RPMI7951 (cell line): ENCODE measurements at regions not wholly inside any gene's neighbourhood (a gene's known extent, or its start where the extent isn't known, plus 50 kb on each side); places are given as distances from the start of the nearest gene placed in this dataset.
"Not testable (repeated sequence)": the region's sequence is repeated elsewhere in the genome, so short reads cannot be mapped to it uniquely, and the experiment has no call there.

ENCODE experiments used
- DNase-seq: peaks from one replicate; pipeline ENCODE4 v3.0.0-alpha.2; 2012; ENCODE audit warnings: low read depth

DNA sequence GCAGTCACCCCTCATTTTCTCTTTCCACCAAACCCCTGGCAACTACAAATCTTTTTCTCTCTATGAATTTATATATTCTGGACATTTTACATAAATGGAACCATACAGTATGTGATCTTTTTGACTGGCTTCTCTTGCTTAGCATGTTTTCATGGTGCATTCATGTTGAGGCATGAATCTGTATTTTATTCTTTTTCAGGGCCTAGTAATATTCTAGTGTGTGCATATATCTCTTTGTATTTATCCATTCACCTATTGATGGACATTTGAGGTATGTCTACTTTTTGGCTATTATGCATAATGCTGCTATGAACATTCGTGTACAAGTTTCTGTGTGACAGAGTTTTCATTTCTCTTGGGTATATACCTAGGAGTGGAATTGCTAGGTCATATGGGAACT is 78.2 kb downstream of the HACD1 start:
- DNase-seq = no peak

DNA sequence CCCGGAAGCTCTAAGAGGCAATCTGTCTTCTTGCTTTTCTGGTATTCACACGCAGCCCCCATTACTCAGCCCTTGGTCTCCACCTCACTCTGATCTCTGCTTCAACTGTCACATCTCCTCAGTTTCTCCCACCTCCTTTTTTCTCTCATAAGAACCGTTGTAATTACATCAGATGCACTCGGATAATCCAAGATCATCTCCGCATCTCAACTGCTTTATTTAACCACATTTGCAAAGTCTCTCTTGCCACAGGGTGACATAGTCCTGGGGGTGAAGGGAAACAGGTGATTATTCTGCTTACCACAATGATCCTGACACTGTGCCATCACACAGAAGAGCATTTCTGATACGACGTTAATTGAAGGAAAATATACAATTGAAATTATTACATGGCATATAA is 79.9 kb downstream of the HACD1 start:
- no peak for DNase-seq

GRCh38 chr10:17536221-17536620 is 81.0 kb downstream of the HACD1 start:
- DNase-seq = peak; percentile 32

DNA sequence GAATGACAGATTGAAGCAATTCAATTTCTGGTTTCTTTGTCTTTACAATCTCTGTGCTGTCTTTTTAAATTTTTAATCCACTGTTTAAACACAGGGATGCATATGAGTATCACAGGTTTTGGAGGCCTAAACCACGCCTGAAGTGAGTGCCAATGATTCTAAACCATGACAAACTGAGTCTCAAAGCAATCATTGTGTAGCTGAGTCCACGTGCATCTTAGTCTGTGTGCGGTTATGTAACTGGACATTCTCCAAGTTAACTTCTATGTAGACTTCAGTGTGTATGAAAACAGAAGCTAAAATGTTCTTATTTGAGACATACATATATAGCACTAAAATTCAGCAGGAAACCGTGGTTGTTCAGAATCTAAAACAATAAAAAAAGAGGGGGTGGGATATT is 79.3 kb upstream of the ST8SIA6 start:
- DNase-seq = peak; percentile 60

GRCh38 chr10:17528306-17528862 is 74.0 kb upstream of the ST8SIA6 start:
- DNase-seq = no peak

DNA sequence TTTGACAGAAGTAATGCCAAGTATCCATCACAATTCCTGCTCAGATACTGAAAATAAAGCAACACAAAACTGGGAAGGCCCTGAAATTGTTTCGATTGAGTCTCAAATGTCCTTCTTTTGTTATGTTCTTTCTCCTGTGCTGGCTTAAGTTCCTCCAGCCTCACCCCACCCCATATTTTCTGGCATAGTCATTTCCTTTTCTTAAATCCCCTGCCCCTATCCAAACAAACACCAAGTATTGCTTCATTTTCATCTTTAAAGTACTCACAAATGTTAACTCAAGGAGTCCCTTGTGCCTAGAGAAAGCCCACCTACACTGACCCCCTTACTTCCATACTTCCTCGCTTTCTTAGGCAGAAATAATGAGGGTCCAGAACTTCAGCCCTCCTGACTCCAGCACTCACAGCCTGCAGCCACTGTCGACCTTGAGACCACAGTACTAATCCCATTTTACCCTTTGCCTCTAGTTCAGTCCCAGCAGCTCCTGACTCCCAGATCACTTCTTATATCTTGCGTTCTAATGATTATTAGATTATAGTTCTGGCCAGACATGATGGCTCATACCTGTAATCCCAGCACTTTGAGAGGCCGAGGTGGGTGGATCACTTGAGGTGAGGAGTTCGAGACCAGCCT is 73.2 kb upstream of the ST8SIA6 start:
- DNase-seq = peak; percentile 54

DNA sequence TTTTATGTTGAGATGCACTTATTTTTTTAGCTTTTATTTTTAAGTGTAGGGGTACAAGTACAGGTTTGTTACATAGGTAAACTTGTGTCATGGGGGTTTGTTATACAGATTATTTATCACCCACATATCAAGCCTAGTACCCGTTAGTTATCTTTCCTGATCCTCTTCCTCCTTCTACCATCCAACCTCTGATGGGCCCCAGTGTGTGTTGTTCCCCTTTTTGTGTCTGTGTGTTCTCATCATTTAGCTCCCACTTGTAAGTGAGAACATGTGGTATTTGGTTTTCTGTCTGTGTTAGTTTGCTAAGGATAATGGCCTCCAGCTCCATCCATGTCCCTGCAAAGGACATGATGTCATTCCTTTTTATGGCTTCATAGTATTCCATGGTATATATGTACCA is 72.2 kb upstream of the ST8SIA6 start:
- not testable (repeated sequence) for DNase-seq

- peak; percentile 54 for DNase-seq
Measured at GRCh38 chr10:17523917-17524316, 69.5 kb upstream of the ST8SIA6 start.

DNA sequence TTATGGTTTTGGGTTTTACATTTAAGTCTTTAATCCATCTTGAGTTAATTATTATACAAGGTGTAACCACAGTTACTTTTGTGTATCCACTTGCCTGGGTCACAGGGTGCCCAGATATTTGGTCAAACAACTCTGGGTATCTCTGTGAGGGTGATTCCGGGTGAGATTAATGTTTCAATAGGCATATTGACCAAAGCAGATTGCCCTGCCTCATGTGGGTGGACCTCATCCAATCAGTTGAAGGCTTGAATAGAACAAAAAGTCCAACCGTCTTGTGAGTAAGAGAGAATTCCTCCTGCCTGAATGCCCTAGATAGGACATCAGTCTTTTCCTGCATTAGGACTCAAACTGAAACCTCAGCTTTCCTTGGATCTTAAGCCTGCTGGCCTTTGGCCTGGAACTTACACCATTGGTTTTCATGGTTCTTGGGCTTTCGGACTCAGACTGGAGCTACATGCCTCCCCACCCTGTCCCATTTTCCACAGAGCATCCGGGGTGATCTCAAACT is 68.9 kb upstream of the ST8SIA6 start:
- DNase-seq = no peak

GRCh38 chr10:17522269-17522668 is 67.9 kb upstream of the ST8SIA6 start:
- not testable (repeated sequence) for DNase-seq

GRCh38 chr10:17519457-17519856 is 65.1 kb upstream of the ST8SIA6 start:
- DNase-seq = no peak

DNA sequence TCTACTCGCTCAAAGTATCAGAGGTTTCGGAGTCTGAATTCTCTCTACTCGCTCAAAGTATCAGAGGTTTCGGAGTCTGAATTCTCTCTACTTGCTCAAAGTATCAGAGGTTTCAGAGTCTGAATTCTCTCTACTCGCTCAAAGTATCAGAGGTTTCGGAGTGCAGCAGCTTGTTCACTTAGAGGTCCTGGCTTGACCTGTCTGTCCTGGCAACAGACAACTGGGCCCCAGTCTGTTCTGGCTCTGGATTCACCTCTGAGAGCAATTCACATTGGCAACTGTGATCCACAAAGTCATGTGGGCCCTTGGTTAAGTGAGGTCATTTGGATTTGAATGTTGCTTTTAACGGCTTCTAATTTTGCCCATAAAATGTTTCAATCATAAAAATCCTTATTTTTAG is 63.9 kb upstream of the ST8SIA6 start:
- DNase-seq = no peak

GRCh38 chr10:17516376-17516775 is 62.0 kb upstream of the ST8SIA6 start:
- DNase-seq = peak; percentile 45

DNA sequence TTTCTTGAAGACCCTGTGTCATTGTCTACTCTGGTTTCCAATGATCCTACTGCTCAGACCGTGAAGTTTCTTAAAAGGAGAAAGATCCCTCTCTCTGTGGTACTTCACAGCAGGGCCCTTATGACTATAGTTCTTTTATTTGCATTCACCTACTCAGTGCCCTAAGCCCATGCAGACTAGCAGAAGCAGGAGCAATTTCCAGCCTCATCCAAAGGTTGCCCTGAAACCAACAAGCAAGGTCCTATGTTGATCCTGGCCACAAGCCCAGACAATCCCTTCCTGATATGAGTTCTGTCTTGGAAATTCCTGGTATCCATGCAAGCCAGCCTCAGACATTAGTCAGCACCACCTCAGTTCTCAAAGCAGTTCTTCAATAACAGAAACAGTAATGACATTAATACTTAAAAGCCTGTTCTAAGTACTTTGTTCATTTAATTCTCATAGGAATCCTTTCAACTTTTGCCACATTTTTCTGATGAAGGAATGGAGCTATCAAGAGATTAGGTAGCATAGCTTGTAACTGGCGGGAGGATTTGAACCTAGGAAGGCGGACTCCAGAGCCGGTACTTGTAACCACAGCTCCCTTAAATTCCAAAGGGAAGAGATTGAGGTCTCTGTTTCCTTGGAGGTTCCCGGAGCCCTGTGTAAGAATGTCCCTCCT is 58.1 kb upstream of the ST8SIA6 start:
- DNase-seq = peak; percentile 98

DNA sequence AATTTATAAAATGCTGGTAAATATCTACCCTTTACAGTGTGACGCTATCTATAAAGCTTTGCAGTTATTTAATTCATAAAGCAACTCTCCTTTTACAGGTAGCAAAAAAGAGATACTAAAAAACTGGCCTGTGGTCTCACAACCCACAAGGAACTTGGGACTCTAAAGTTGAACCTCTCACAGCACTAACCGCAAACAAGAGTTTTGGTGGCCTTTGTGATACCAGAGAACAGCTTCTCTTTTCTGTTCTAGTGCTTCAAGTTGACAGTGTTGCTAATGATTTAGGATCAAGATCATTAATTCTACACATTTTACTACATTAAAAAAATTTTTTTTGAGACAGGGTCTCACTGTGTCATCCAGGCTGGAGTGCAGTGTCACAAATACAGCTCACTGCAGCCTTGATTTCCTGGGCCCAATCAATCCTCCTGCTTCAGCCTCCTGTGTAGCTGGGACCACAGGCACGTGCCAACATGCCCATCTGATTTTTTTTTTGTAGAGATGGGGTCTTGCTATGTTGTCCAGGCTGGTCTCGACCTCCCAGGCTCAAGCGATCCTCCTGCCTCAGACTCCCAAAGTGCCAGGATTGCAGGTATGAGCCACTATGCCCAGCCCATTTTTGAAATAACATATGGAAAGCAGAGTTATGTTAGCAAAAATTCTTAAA is 56.0 kb upstream of the ST8SIA6 start:
- DNase-seq = no peak

DNA sequence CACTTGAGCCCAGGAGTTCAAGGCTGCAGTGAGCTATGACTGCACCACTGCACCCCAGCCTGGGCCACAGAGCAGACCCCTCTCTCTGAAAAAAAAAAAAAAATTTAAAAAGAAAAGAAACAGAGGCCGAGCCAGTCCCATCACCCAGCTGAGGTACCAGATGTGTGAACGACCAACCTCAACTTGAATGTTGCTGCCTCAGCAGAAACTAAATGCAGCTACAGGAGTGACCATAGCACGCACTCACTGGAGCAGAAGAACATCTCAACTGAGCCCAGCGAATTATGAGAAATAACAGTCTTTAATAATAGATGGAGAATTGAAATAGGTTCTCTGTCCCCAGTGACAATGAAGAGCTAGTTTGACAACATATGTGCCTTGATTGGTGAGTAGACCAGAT is 53.1 kb upstream of the ST8SIA6 start:
- DNase-seq = no peak

DNA sequence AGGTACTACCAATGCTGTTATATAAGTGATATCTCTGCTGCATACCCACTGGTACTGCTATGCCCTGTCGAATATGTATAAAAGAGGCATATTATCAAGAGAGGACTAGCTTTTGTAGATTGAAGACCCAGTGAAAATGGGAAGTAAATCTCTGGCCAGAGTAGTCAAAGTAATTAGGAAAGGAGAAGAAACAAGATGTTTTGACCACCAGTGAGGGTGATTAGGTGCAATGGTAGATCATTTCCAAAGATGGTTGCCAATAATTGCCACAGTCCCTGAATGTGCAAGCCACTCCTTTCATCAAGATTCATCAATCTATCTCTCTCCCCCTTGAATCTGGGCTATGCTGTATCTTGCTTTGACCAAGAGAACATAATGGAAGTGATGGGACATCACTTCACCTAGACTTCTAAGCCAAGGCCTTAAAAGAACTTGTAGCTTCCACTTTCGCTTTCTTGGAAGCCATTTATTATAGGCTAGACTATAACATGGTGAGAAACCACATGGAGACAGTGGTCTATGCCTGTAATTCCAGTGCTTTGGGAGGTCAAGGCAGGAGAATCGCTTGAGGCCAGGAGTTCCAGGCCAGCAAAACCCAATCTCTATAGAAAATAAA is 52.6 kb upstream of the ST8SIA6 start:
- DNase-seq = no peak

DNA sequence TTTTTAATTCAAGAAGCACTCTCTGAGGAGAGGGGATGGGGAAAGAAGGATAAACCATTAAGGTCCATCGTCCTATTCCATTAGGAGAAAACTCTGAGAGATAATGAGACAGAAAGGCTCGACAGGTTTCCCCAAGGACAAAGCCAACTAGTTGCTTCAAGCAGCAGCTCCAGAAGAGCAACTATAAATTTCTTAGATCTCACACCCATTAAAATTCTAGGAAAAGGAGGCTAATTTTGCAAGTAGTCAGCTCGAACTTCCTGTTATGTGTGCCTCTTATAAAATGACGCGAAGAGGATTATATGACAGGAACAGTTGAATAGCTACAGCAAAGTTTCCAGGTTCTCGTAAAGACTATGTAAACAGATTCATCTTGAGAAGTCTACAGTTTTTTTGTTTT is 52.0 kb upstream of the ST8SIA6 start:
- DNase-seq = no peak

DNA sequence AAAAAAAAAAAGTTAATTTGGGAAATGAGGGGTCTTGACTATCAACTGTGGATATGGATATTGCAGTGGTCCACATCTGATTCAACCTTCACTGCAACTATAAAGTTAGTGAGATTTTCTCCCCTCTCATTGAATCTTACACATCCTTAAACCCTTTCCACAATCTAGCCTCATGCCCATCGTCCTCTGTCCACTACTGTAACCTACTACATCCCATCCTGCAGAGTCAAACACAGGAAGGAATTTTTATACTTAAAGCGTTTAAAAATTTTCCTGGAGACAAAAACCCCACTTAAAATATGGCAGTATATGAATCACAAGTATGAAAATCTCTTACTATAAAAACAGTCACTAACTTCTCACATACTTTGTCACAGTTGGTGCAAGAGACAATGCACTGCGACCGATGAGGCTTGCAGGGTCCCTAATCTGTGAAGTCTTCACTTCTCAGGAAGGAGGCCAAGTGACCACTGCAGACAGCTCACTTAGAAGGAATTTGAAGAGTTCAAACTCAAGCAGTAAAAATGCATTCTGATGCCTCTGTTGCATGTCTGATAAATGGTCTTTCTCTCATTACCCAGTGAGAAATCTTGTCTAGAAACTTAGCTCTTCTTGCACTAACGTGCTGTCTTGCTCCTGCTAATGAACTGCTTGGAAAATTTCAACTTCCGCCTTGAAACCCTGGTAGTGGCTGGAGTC is 50.3 kb upstream of the ST8SIA6 start:
- peak; percentile 69 for DNase-seq
